ENCODE measurements at regions not wholly inside any gene's neighbourhood (a gene's known extent, or its start where the extent isn't known, plus 50 kb on each side); places are given as distances from the start of the nearest gene placed in this dataset.

DNA sequence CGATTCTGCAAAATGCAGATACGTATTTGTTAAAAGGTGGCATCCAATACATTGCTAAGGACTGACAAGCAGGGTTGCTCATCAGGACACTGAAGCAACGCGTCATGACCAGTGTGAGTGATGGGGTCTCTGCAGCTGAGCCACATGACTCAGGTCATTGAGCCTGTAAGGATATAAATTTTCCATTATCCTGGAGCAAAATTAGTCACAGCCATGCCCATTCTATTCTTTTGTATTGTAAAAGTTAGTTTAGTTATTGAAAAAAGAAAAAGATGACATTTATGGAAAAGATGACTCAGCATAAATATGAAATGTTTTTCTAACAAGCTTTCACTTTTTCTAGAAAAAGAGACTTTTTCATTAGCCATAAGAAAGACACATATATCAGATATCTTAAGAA lies 268.0 kb upstream of the TMEM132C start:
- no peak for TF ChIP-seq TEAD4 (IDR thresholded peaks at IDR 0.05)
- no peak for TF ChIP-seq EP300 (IDR thresholded peaks at IDR 0.05; ENCODE audit: borderline replicate concordance)
- TF ChIP-seq, protein P1, sequence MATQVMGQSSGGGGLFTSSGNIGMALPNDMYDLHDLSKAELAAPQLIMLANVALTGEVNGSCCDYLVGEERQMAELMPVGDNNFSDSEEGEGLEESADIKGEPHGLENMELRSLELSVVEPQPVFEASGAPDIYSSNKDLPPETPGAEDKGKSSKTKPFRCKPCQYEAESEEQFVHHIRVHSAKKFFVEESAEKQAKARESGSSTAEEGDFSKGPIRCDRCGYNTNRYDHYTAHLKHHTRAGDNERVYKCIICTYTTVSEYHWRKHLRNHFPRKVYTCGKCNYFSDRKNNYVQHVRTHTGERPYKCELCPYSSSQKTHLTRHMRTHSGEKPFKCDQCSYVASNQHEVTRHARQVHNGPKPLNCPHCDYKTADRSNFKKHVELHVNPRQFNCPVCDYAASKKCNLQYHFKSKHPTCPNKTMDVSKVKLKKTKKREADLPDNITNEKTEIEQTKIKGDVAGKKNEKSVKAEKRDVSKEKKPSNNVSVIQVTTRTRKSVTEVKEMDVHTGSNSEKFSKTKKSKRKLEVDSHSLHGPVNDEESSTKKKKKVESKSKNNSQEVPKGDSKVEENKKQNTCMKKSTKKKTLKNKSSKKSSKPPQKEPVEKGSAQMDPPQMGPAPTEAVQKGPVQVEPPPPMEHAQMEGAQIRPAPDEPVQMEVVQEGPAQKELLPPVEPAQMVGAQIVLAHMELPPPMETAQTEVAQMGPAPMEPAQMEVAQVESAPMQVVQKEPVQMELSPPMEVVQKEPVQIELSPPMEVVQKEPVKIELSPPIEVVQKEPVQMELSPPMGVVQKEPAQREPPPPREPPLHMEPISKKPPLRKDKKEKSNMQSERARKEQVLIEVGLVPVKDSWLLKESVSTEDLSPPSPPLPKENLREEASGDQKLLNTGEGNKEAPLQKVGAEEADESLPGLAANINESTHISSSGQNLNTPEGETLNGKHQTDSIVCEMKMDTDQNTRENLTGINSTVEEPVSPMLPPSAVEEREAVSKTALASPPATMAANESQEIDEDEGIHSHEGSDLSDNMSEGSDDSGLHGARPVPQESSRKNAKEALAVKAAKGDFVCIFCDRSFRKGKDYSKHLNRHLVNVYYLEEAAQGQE (IDR thresholded peaks at IDR 0.05; ENCODE audit: low read depth), result no peak
- TF ChIP-seq RAD21 (IDR thresholded peaks at IDR 0.05; ENCODE audit: low read depth), result no peak
- no peak for TF ChIP-seq CREB1 (IDR thresholded peaks at IDR 0.05; ENCODE audit: low read depth)
- TF ChIP-seq EGR1 (IDR thresholded peaks at IDR 0.05), result no peak
- no peak for TF ChIP-seq FOXM1 (IDR thresholded peaks at IDR 0.05; ENCODE audit: borderline replicate concordance, low read depth)
- no peak for TF ChIP-seq TCF12 (IDR thresholded peaks at IDR 0.05; ENCODE audit: low read depth)
- TF ChIP-seq, protein P2, sequence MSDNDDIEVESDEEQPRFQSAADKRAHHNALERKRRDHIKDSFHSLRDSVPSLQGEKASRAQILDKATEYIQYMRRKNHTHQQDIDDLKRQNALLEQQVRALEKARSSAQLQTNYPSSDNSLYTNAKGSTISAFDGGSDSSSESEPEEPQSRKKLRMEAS (IDR thresholded peaks at IDR 0.05), result no peak
- no peak for TF ChIP-seq CEBPB (IDR thresholded peaks at IDR 0.05)
- TF ChIP-seq NFIC (IDR thresholded peaks at IDR 0.05), result no peak
- no peak for TF ChIP-seq TAF1 (IDR thresholded peaks at IDR 0.05; ENCODE audit: low read depth)
- TF ChIP-seq YY1 (IDR thresholded peaks at IDR 0.05; ENCODE audit: low read depth), result no peak
- TF ChIP-seq, protein P3, sequence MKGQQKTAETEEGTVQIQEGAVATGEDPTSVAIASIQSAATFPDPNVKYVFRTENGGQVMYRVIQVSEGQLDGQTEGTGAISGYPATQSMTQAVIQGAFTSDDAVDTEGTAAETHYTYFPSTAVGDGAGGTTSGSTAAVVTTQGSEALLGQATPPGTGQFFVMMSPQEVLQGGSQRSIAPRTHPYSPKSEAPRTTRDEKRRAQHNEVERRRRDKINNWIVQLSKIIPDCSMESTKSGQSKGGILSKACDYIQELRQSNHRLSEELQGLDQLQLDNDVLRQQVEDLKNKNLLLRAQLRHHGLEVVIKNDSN (IDR thresholded peaks at IDR 0.05), result no peak
- no peak for TF ChIP-seq ZBTB7A (IDR thresholded peaks at IDR 0.05; ENCODE audit: low read depth)

DNA sequence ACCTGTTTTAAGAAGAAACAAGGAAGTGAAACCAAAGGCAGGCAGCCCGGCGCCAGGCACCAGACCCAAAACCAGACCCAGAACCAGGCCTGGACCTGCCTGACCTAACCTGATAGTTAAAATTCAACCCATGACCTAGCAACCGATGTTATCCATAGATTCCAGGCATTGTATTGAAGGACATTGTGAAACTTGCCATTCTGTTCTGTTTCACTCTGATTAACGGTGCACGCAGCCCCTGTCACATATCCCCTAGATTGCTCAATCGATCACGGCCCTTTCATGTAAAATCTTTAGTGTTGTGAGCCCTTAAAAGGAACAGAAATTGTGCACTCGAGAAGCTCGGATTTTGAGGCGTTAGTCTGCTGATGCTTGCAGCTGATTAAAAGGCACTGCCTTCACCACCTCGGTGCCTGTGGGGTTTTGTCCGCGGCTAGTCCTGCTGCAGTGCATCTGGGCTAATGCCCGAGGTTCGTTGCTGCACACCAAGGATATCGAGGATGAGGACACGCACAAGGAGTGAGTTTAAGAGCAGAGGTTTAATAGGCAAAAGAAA lies 262.5 kb upstream of the TMEM132C start:
- TF ChIP-seq, protein P3 (IDR thresholded peaks at IDR 0.05), result no peak
- no peak for TF ChIP-seq TAF1 (IDR thresholded peaks at IDR 0.05; ENCODE audit: low read depth)
- TF ChIP-seq TCF12 (IDR thresholded peaks at IDR 0.05; ENCODE audit: low read depth), result no peak
- TF ChIP-seq, protein P2 (IDR thresholded peaks at IDR 0.05), result no peak
- TF ChIP-seq ZBTB7A (IDR thresholded peaks at IDR 0.05; ENCODE audit: low read depth), result no peak
- no peak for TF ChIP-seq RAD21 (IDR thresholded peaks at IDR 0.05; ENCODE audit: low read depth)

DNA sequence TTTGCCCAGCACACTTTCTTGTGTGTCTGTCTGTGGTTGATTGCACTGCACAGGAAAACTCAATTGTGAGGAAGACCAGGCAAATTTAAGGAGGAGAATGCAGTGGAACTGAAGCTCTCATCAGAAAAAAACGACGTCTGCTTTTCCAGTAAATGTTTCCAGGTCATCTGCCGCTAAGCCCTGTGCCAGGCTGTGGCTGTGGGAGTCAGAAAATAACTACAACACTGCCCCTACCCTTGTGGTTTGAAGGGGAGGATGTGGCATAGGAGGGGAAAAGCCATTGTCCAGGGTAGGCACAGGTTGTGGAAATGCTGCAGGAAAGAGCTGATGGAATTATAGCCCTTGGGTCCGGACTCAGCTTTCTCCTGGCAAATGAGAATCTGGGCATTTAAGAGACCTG lies 259.7 kb upstream of the TMEM132C start:
- no peak for TF ChIP-seq EGR1 (IDR thresholded peaks at IDR 0.05)
- TF ChIP-seq FOXM1 (IDR thresholded peaks at IDR 0.05; ENCODE audit: borderline replicate concordance, low read depth), result no peak
- TF ChIP-seq, protein P3 (IDR thresholded peaks at IDR 0.05), result no peak
- TF ChIP-seq, protein P1 (IDR thresholded peaks at IDR 0.05; ENCODE audit: low read depth), result no peak
- no peak for TF ChIP-seq NFIC (IDR thresholded peaks at IDR 0.05)
- TF ChIP-seq RAD21 (IDR thresholded peaks at IDR 0.05; ENCODE audit: low read depth), result no peak
- no peak for TF ChIP-seq TEAD4 (IDR thresholded peaks at IDR 0.05)
- TF ChIP-seq YY1 (IDR thresholded peaks at IDR 0.05; ENCODE audit: low read depth), result no peak
- no peak for TF ChIP-seq CREB1 (IDR thresholded peaks at IDR 0.05; ENCODE audit: low read depth)
- no peak for TF ChIP-seq EP300 (IDR thresholded peaks at IDR 0.05; ENCODE audit: borderline replicate concordance)
- no peak for TF ChIP-seq TAF1 (IDR thresholded peaks at IDR 0.05; ENCODE audit: low read depth)
- TF ChIP-seq, protein P2 (IDR thresholded peaks at IDR 0.05), result no peak
- no peak for TF ChIP-seq TCF12 (IDR thresholded peaks at IDR 0.05; ENCODE audit: low read depth)
- TF ChIP-seq ZBTB7A (IDR thresholded peaks at IDR 0.05; ENCODE audit: low read depth), result no peak
- TF ChIP-seq CEBPB (IDR thresholded peaks at IDR 0.05), result no peak

DNA sequence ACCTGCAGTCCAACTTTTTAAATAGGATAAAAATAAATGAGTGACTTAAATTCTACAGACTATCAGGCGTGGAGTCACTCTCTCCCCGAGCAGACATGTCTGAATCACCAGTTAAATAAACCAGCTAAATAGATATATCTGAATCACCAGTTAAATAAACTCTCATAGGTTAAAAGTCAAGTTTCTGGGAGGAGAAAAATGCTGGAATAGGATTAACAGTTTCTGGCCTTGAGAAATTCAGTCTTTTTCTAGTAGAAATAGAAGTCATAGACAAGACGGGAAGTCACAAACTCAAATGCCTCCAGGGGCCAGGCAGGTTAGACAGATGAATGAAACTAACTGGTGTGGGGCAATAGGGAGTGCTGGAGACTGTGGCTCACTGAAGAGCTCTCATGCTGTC lies 258.6 kb upstream of the TMEM132C start:
- TF ChIP-seq, protein P3 (IDR thresholded peaks at IDR 0.05), result no peak
- TF ChIP-seq YY1 (IDR thresholded peaks at IDR 0.05; ENCODE audit: low read depth) (no peak), CEBPB (IDR thresholded peaks at IDR 0.05) (no peak), ZBTB7A (IDR thresholded peaks at IDR 0.05; ENCODE audit: low read depth) (no peak), RAD21 (IDR thresholded peaks at IDR 0.05; ENCODE audit: low read depth) (no peak), FOXM1 (IDR thresholded peaks at IDR 0.05; ENCODE audit: borderline replicate concordance, low read depth) (no peak), CREB1 (IDR thresholded peaks at IDR 0.05; ENCODE audit: low read depth) (no peak), EGR1 (IDR thresholded peaks at IDR 0.05) (no peak), TCF12 (IDR thresholded peaks at IDR 0.05; ENCODE audit: low read depth) (no peak), NFIC (IDR thresholded peaks at IDR 0.05) (no peak), TEAD4 (IDR thresholded peaks at IDR 0.05) (no peak), TAF1 (IDR thresholded peaks at IDR 0.05; ENCODE audit: low read depth) (no peak), EP300 (IDR thresholded peaks at IDR 0.05; ENCODE audit: borderline replicate concordance) (no peak)
- TF ChIP-seq, protein P1 (IDR thresholded peaks at IDR 0.05; ENCODE audit: low read depth), result no peak
- TF ChIP-seq, protein P2 (IDR thresholded peaks at IDR 0.05), result no peak
